WTC11 (cell line): ENCODE measurements at regions not wholly inside any gene's neighbourhood (a gene's known extent, or its start where the extent isn't known, plus 50 kb on each side); places are given as distances from the start of the nearest gene placed in this dataset.

Source experiments
- ATF3 ChIP-seq: sonication (generic); formaldehyde crosslinking; conservative IDR thresholded peaks from 2 replicates; pipeline ENCODE4 v1.8.1; 2022; ENCODE audit warnings: mild to moderate bottlenecking, missing genetic modification reagents
- CBFB ChIP-seq: sonication (generic); formaldehyde crosslinking; IDR thresholded peaks from 2 replicates; pipeline ENCODE4 v1.8.1; 2022; ENCODE audit warnings: mild to moderate bottlenecking, low read depth, missing genetic modification reagents
- CTCF ChIP-seq: fragments of 200-600 bp; IDR thresholded peaks from 2 replicates; pipeline ENCODE4 v1.8.0; 2022; ENCODE audit warnings: antibody characterized with exemption
- FOXJ3 ChIP-seq: sonication (generic); formaldehyde crosslinking; IDR thresholded peaks from 2 replicates; pipeline ENCODE4 v1.9.0; 2021; ENCODE audit warnings: missing genetic modification reagents, mild to moderate bottlenecking, borderline replicate concordance
- GABPB1 ChIP-seq: sonication (generic); formaldehyde crosslinking; IDR thresholded peaks from 2 replicates; pipeline ENCODE4 v1.8.1; 2023; ENCODE audit warnings: mild to moderate bottlenecking, missing genetic modification reagents
- IRF2 ChIP-seq: sonication (generic); formaldehyde crosslinking; IDR thresholded peaks from 2 replicates; pipeline ENCODE4 v1.8.0; 2022; ENCODE audit warnings: low read depth, missing genetic modification reagents, borderline replicate concordance
- NFE2L1 ChIP-seq: sonication (generic); formaldehyde crosslinking; IDR thresholded peaks from 2 replicates; pipeline ENCODE4 v1.8.1; 2023; ENCODE audit warnings: missing genetic modification reagents
- RELA ChIP-seq: sonication (generic); formaldehyde crosslinking; IDR thresholded peaks from 2 replicates; pipeline ENCODE4 v1.8.1; 2022; ENCODE audit warnings: missing genetic modification reagents, mild to moderate bottlenecking, borderline replicate concordance
- SP1 ChIP-seq: sonication (generic); formaldehyde crosslinking; conservative IDR thresholded peaks from 2 replicates; pipeline ENCODE4 v1.8.1; 2022; ENCODE audit warnings: missing genetic modification reagents
- ZNF281 ChIP-seq: sonication (generic); formaldehyde crosslinking; IDR thresholded peaks from 2 replicates; pipeline ENCODE4 v1.8.0; 2023; ENCODE audit warnings: mild to moderate bottlenecking, missing genetic modification reagents
- ZNF317 ChIP-seq: sonication (generic); formaldehyde crosslinking; IDR thresholded peaks from 2 replicates; pipeline ENCODE4 v1.8.1; 2023; ENCODE audit warnings: low read depth, mild to moderate bottlenecking, moderate library complexity, missing genetic modification reagents, borderline replicate concordance

- no peak for TF ChIP-seq CTCF
- no peak for TF ChIP-seq ZNF281
- TF ChIP-seq SP1: no peak
- no peak for TF ChIP-seq FOXJ3 (CRISPR knock-in tag)
- no peak for TF ChIP-seq ATF3 (CRISPR knock-in tag)
- no peak for TF ChIP-seq IRF2 (CRISPR knock-in tag)
- TF ChIP-seq RELA: no peak
- no peak for TF ChIP-seq GABPB1 (CRISPR knock-in tag)
- no peak for TF ChIP-seq NFE2L1 (CRISPR knock-in tag)
- no peak for TF ChIP-seq CBFB (CRISPR knock-in tag)
- no peak for TF ChIP-seq ZNF317 (CRISPR knock-in tag)
Observed at GRCh38 chr5:29547236-29547865, 1646.1 kb upstream of the CDH6 start.
